ENCODE measurements at regions not wholly inside any gene's neighbourhood (a gene's known extent, or its start where the extent isn't known, plus 50 kb on each side); places are given as distances from the start of the nearest gene placed in this dataset.

- intact Hi-C loops (cut with DNase I, micrococcal nuclease) = no loop called here
- ATAC-seq (no peak), DNase-seq (no peak)
- no peak for TF ChIP-seq CTCF (IDR thresholded peaks at IDR 0.05)
- Histone ChIP-seq H3K4me1 (ENCODE audit: low read depth) (no peaks in the 10 kb centered on the region), H3K36me3 (ENCODE audit: low read depth) (no peaks in the 10 kb centered on the region), H3K4me3 (no peak overlapping the region), H3K9me3 (peaks cover 9% of the 10 kb centered on the region)
Measured at GRCh38 chr5:124203303-124203702, 543.1 kb downstream of the ZNF608 start.

- TF ChIP-seq CTCF (IDR thresholded peaks at IDR 0.05) = no peak
- Histone ChIP-seq H3K4me1 (ENCODE audit: low read depth) (no peaks in the 10 kb centered on the region), H3K9me3 (peaks cover 9% of the 10 kb centered on the region), H3K36me3 (ENCODE audit: low read depth) (no peaks in the 10 kb centered on the region), H3K4me3 (no peak overlapping the region)
- intact Hi-C loops (cut with DNase I, micrococcal nuclease) = no loop called here
- ATAC-seq = no peak
- no peak for DNase-seq
Measured at GRCh38 chr5:124200381-124200780, 546.1 kb downstream of the ZNF608 start.

- H3K9me3 ChIP-seq = peaks cover 9% of the 10 kb centered on the region
- no peaks in the 10 kb centered on the region for H3K4me1 ChIP-seq (ENCODE audit: low read depth)
- no peaks in the 10 kb centered on the region for H3K36me3 ChIP-seq (ENCODE audit: low read depth)
- no peak overlapping the region for H3K4me3 ChIP-seq
- TF ChIP-seq CTCF (IDR thresholded peaks at IDR 0.05) = no peak
- ATAC-seq (no peak), DNase-seq (no peak)
- intact Hi-C loops (cut with DNase I, micrococcal nuclease) = no loop called here
Measured at GRCh38 chr5:124199893-124200292, 546.5 kb downstream of the ZNF608 start.

GRCh38 chr5:124195411-124195810 lies 551.0 kb downstream of the ZNF608 start:
- intact Hi-C loops (cut with DNase I, micrococcal nuclease) = no loop called here
- H3K4me1 ChIP-seq (ENCODE audit: low read depth) = no peaks in the 10 kb centered on the region
- no peak for ATAC-seq

GRCh38 chr5:124194282-124194681 lies 552.2 kb downstream of the ZNF608 start:
- H3K4me3 ChIP-seq = no peak overlapping the region
- no peak for DNase-seq
- intact Hi-C loops (cut with DNase I, micrococcal nuclease) = no loop called here
- TF ChIP-seq CTCF (IDR thresholded peaks at IDR 0.05) = no peak
- no peaks in the 10 kb centered on the region for H3K36me3 ChIP-seq (ENCODE audit: low read depth)
- ATAC-seq = no peak
- H3K4me1 ChIP-seq (ENCODE audit: low read depth) = no peaks in the 10 kb centered on the region
- no peaks in the 10 kb centered on the region for H3K9me3 ChIP-seq

More at GRCh38 chr5:124195411-124195810, 551.0 kb downstream of the ZNF608 start:
- DNase-seq = no peak
- Histone ChIP-seq H3K4me3 (no peak overlapping the region), H3K9me3 (no peaks in the 10 kb centered on the region), H3K36me3 (ENCODE audit: low read depth) (no peaks in the 10 kb centered on the region)
- TF ChIP-seq CTCF (IDR thresholded peaks at IDR 0.05) = no peak

GRCh38 chr5:124193371-124193789 lies 553.1 kb downstream of the ZNF608 start:
- no peaks in the 10 kb centered on the region for H3K4me1 ChIP-seq (ENCODE audit: low read depth)
- H3K9me3 ChIP-seq = no peaks in the 10 kb centered on the region
- intact Hi-C loops (cut with DNase I, micrococcal nuclease) = no loop called here
- TF ChIP-seq CTCF (IDR thresholded peaks at IDR 0.05) = no peak
- H3K36me3 ChIP-seq (ENCODE audit: low read depth) = no peaks in the 10 kb centered on the region
- DNase-seq (no peak), ATAC-seq (no peak)
- H3K4me3 ChIP-seq = no peak overlapping the region

Data from mucosa of descending colon (tissue), 3 donors.